GM19324 (cell line): ENCODE measurements at regions not wholly inside any gene's neighbourhood (a gene's known extent, or its start where the extent isn't known, plus 50 kb on each side); places are given as distances from the start of the nearest gene placed in this dataset.

Experiments used
- ATAC-seq: cut with Tn5 transposase; IDR thresholded peaks from one replicate; pipeline ENCODE4 v1.9.1; 2021; ENCODE audit warnings: mild to moderate bottlenecking, moderate library complexity; ENCODE audit not compliant: unreplicated experiment, low FRiP score

DNA sequence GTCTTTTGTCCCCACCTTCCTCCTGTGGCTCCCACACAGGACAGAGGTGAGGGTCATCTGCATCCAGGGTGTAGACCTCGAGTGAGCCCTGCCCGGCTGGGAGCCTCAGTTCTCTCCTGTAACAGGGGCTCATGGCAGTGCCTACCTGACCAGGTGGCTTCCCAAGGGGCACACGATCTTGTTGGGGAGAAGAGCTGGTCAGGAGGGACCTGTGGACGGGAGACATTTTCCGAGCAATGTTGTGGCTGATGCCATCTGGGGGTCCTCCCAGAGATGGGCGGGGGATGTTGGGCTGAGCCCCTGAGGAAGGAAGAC lies 51.9 kb downstream of the CEBPB start:
- no peak for ATAC-seq

DNA sequence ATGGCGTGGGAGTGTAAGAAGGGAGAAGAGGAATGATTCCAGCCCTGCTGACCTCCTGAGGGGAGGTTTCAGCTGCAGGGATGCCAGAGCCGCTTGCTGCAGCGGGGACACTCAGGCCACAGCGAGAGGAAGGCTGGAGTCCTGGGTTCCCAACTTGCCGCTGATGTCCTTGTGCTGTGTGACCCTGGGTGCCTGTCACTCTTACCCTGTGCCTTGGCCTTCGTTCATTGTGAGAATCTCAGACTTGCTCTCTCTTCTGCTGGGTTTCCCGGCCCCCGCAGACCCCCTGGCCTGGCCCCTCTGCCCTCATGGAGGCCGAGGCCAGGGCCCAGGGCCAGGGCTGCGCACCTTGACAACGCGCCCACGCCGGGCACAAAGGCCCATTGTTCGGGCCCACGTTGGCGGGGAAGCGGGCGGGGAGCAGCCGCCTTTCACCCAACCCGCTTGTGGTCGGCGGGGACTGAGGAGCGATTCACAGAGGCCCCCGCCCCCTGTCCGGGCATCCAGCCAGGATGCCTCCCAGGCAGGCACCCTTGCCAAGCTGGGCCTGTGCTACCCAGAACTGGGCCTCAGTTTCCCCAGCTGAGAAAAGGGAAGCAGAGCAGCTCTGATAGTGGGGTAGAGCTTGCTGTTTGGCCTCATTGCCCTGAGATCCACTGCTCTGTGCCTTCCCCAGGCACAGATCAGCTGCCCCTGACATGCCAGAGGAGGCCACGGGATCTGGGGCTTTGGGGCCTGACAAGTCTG lies 52.4 kb downstream of the CEBPB start:
- ATAC-seq: no peak

GRCh38 chr20:50243610-50244351 lies 53.2 kb downstream of the CEBPB start:
- no peak for ATAC-seq

DNA sequence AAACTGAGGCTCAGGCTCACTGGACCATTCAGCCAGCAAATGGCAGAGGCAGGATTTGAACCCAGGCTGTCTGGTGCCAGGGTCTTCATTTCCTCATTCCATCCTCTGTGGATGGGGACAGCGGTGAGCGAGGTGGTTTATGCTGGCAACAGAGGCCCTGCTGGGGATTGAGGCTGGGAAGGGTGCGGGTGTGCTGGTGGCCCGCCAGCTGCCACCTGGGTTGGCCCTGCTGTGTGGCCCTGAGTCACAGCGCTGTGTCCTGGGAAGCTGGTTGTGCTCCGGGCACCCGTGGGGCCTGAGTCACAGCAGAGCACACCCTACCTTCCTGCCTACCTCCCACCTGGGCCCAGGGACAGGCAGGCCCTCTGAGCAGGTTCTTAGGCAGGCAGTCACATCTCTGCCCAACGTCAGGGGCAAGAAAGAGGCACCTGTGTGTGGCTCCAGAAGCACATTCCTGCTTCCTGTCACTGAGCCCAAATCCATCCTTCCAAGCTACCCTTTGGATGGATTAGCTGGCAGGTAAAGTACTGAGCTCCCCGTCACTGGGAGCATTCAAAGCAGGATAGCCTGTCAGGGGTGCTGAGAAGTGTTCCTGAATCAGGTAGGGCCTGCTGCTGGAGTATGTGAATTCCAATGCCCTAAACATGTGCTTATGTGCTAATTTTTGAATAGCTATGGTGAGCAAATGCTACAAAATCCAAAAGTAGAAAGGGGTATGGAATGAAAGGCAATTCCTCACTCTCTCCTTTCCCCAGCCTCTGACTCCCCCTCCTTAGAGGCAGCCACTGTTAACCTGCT lies 53.9 kb downstream of the CEBPB start:
- no peak for ATAC-seq

GRCh38 chr20:50245498-50246366 lies 55.1 kb downstream of the CEBPB start:
- no peak for ATAC-seq

DNA sequence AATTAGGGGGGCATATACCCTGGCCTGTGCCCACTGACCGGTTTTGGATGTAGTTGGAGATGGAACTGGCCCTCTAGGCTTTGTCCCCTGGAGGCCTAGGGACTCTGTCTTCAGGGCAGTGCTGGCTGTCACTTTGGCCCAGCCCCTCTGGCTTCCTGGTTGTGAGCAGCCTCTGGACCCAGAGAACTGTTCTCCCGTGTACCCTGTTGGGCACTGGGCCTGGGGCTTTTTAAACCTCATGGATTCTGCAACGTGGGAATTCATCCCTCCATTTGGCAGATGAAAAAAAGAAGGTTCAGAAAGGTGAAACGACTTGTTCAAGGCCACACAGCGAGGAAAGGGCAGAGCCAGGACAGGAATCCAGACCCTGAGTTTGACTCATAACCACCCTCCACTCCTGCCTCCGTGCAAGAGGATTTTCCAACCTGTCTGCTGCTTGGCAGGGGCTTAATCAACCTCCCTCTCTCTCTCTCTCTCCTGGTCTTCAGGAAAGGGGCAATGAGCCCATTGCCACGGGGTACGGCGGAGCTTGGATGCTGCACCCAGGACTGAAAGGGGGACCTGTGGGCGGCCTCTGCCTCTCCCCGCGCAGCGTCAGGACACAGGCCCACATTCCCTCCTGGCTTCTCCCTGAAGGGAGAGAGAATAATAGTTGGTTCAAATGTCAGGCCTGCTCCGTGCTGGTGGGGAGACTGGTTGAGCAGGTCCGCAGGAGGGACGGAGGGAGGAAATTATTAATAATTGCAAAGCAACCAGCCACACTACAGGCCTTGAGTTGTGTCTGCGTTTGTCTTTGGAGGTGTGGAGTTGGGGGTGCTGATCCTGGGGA lies 56.0 kb downstream of the CEBPB start:
- no peak for ATAC-seq

- ATAC-seq: no peak
These were observed 56.8 kb downstream of the CEBPB start for GRCh38 chr20:50247196-50248094.

DNA sequence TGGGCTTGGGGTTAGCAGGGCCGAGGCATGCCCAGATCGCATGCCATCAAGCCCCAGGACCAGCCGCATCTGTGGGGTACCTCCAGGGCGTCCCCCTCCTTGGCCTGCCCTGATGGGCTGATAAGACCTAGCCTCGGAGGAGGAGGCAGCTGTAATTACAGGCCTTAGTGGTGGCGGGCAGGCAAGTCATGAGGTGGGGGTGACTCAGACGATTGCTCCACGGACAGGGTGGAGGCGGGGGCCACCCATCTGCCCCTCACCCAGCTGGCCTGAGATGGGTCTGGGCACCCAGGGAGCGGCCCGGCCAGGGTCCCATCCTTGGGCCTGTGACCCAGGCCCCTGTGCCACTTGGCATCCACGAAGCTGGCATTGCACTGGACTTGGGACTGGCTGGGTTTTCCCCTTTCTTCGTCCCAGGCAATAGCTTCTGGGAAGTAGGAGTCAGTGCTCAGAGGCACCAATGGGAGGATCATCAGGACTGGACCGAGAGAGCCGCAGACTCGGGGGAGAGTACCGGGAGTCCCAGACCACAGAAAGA lies 57.5 kb downstream of the CEBPB start:
- ATAC-seq: no peak

DNA sequence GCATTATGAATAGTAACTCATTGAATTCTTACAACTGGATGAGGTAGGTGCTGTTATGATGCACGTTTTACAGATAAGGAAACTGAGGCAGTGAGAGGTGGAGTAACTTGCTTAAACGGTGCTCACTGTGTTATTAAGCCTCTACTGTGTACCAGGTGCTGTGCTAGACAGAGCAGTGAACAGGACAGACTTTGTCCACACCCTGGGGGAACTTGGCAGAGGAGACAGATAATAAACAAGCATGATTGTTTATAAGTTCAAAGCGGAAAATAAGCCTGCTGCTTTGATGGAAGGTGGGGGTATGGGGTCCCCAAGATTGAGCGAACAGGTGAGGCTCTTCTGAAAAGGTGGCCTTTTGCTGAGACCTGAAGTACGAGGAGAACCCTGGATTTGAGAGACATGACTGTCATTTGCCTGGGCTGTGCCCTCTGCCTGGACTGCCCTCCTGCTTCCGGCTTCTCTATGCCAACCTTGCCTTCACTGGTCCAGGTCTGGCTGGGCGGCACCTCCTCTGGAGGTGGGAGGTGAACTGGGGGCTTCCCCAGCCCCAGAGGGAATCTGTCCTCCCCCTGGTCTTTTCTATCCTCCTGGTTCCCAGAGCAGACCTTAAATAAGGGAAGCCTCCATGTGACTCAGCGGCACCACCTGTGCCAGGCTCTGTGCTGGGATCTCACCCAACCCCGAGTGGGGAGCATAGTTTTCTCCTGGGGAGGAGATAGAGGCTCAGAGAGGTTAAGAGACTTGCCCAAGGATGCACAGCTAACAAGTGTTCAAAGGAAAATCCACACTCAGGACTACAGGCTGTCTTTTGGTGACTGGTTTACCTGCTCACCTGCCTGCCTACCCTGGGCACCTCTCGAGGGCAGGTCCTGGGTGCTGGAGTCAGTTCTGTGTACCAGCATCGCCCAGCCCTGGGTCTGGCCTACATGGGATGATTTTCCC lies 59.1 kb downstream of the CEBPB start:
- ATAC-seq: no peak

DNA sequence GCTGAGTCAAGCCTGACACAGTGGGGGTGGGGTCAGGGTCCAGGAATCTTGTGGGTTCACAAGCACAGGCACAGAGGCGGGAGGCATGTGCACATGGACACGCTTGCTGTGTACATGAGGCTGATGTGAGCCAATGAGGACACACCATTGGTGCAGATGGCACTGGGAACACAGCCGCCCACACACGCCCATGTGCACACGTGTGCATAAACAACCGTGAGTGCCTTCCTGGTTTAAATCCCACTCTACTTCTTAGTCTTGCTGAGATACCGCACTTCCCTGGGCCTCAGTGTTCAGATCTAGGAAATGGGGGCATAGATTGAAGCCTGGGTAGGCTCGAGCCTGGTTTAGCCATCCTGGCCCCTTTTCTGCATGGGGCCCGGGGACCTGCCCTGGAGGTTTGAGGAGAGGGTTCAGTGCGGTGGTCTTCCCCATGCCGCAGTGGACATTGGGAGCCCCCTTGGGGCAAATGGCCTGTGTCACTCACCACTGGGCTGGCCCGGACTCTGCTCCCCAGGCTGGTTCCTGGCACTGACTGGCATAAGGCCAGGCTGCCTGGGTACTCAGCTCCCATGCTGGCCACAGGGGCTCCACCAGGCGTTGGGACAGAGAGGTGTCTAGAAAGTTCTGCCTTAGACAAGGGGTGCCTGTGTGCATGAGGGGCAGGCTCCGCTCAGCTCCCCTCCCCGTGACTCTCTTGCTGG lies 60.2 kb downstream of the CEBPB start:
- no peak for ATAC-seq

DNA sequence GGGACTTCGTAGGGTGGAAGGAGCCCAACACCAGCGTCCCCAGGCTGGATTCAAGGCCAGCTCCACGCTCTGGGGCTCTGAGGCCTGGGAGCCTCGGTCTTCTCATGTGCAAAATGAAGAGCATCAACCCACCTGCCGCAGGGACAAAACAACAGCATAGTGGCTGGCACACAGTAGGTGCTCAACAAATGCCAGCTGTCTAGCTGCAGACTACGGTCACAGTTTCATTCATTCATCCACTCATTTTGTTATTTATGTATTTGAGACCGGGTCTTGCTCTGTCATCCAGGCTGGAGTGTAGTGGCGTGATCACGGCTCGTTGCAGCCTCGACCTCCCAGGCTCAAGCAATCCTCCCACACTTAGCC lies 60.7 kb downstream of the CEBPB start:
- ATAC-seq: no peak

DNA sequence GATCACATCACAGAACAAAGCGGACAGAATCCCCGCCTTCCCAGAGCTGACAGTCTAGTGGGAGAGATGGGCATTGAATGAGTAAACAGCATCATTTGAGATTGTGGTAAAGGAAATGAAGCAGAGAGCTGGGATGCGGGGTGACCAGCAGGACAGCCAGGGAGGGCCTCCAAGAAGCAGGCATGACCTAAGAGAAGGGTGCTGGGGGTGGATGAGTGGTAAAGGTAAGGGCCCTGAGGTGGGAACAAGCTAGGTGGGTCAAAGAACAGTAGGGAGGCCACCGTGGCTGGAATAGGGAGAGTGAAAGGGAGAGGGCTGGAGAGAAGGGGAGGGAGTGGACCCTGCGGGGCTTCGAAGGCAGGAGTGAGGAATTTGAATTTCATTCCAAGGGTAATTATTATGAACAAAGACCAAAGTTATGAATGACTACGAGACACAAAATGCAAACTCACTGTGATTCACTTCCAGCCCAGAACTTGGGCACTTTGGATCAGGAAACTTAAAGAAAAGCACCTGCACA lies 61.4 kb downstream of the CEBPB start:
- ATAC-seq: no peak

DNA sequence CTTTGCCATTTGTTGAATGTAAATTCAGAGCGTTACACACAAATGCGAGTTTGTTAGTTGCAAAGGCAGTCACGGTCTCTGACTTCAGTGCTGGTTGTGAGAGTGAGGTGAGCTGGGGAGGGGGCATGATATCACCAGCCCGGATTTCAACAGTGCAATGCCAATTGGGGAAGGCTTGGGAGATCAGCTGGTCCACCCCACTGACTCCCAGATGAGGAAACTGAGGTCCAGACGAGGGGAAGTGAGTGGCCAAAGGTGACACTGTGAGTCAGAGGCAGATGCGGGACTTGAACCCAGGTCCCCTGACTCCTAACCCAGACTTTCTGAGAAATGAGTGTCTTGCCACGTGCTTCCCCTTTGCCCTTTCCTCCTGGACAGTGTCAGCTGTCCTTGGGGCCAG lies 62.1 kb downstream of the CEBPB start:
- no peak for ATAC-seq

GRCh38 chr20:50253101-50253500 lies 62.5 kb downstream of the CEBPB start:
- no peak for ATAC-seq

DNA sequence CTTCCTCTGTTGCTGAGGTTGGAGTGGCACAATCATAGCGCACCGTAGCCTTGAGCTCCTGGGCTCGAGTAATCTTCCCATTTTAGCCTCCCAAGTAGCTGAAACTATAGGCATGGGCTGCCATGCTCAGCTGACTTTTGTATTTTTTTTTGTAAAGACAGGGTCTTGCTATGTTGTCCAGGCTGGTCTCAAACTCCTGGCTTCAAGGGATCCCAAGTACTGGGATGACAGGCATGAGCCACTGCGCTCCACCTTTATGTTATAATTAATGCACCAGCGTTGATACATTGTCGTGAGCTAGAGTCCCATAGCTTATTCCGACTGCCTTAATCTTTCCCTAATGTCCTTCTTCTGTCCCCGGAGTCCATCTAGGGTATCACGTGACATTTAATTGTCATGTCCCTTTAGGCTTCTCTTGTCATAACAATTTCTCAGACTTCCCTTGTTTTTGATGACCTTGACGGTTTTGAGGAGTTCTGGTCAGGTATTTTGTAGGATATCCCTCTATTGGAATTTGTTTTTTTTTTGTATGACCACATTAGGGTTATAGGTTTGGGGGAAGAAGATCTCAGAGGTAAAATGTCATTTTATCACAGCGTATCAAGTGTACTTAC lies 63.9 kb downstream of the CEBPB start:
- ATAC-seq: no peak

GRCh38 chr20:50256577-50256976 lies 65.9 kb downstream of the CEBPB start:
- no peak for ATAC-seq
